GM12878 (cell line): ENCODE measurements at regions not wholly inside any gene's neighbourhood (a gene's known extent, or its start where the extent isn't known, plus 50 kb on each side); places are given as distances from the start of the nearest gene placed in this dataset.

ENCODE experiments used
- ATF7 ChIP-seq: fragments of 450-650 bp; IDR thresholded peaks from 2 replicates; pipeline ENCODE4 v1.6.1; 2016; ENCODE audit warnings: low read depth, mild to moderate bottlenecking
- BACH1 ChIP-seq: fragments of 450-650 bp; IDR thresholded peaks from 2 replicates; pipeline ENCODE4 v1.6.1; 2017; ENCODE audit warnings: mild to moderate bottlenecking, borderline replicate concordance
- CHD1 ChIP-seq: IDR thresholded peaks from 2 replicates; pipeline ENCODE4 v1.6.1; 2012; ENCODE audit warnings: low read depth, low read length, improper control_type of control experiment
- DPF2 ChIP-seq: fragments of 450-650 bp; IDR thresholded peaks from 2 replicates; pipeline ENCODE4 v1.6.1; 2017; ENCODE audit warnings: mild to moderate bottlenecking
- ESRRA ChIP-seq: IDR thresholded peaks from 2 replicates; pipeline ENCODE4 v1.6.1; 2012; ENCODE audit warnings: mild to moderate bottlenecking, low read length, improper control_type of control experiment
- FOS ChIP-seq: IDR thresholded peaks from 3 replicates; pipeline ENCODE4 v1.6.1; 2011; ENCODE audit warnings: borderline replicate concordance; ENCODE audit not compliant: insufficient read length; ENCODE audit errors: extremely low read depth
- IRF3 ChIP-seq: fragments of 450-650 bp; IDR thresholded peaks from 2 replicates; pipeline ENCODE4 v1.6.1; 2014; ENCODE audit warnings: mild to moderate bottlenecking
- NR2C1 ChIP-seq: fragments of 450-650 bp; IDR thresholded peaks from 2 replicates; pipeline ENCODE4 v1.6.1; 2017; ENCODE audit warnings: antibody characterized with exemption, mild to moderate bottlenecking, moderate library complexity
- PAX5 ChIP-seq: IDR thresholded peaks from 2 replicates; pipeline ENCODE4 v1.6.1; 2011; ENCODE audit warnings: low read depth, low read length, borderline replicate concordance
- POLR2AphosphoS5 ChIP-seq: IDR thresholded peaks from 2 replicates; pipeline ENCODE4 v1.6.1; 2011; ENCODE audit warnings: mild to moderate bottlenecking, low read length, inconsistent platforms
- RAD51 ChIP-seq: fragments of 450-650 bp; IDR thresholded peaks from 2 replicates; pipeline ENCODE4 v1.6.1; 2016; ENCODE audit warnings: moderate library complexity, mild to moderate bottlenecking, inconsistent platforms
- RCOR1 ChIP-seq: conservative IDR thresholded peaks from 2 replicates; pipeline ENCODE4 v1.6.1; 2012; ENCODE audit warnings: low read depth, low read length, improper control_type of control experiment
- SIN3A ChIP-seq: IDR thresholded peaks from 2 replicates; pipeline ENCODE4 v1.6.1; 2012; ENCODE audit warnings: low read depth, low read length, improper control_type of control experiment
- SMAD1 ChIP-seq: fragments of 450-650 bp; IDR thresholded peaks from 2 replicates; pipeline ENCODE4 v1.6.1; 2018; ENCODE audit warnings: mild to moderate bottlenecking, low read depth; ENCODE audit not compliant: partially characterized antibody
- SP1 ChIP-seq: IDR thresholded peaks from one replicate; pipeline ENCODE4 v1.6.1; 2011; ENCODE audit warnings: low read depth, low read length
- SPI1 ChIP-seq: IDR thresholded peaks from 2 replicates; pipeline ENCODE4 v1.6.1; 2011; ENCODE audit warnings: low read depth, mild to moderate bottlenecking, low read length, moderate library complexity, borderline replicate concordance; ENCODE audit not compliant: insufficient read depth
- STAT1 ChIP-seq: fragments of 450-650 bp; conservative IDR thresholded peaks from 2 replicates; pipeline ENCODE4 v1.6.1; 2014; ENCODE audit warnings: antibody characterized with exemption, mild to moderate bottlenecking
- SUPT20H ChIP-seq: IDR thresholded peaks from 2 replicates; pipeline ENCODE4 v1.6.1; 2011; ENCODE audit warnings: low read depth, mild to moderate bottlenecking, low read length, moderate library complexity, borderline replicate concordance; ENCODE audit not compliant: control insufficient read depth
- ZNF207 ChIP-seq: fragments of 450-650 bp; IDR thresholded peaks from 2 replicates; pipeline ENCODE4 v1.6.1; 2014; ENCODE audit warnings: antibody characterized with exemption, mild to moderate bottlenecking, borderline replicate concordance
- TF ChIP-seq, protein P1 (sequence below): fragments of 450-650 bp; IDR thresholded peaks from 2 replicates; pipeline ENCODE4 v1.6.1; 2018; ENCODE audit warnings: borderline replicate concordance, mild to moderate bottlenecking; ENCODE audit not compliant: partially characterized antibody
- TF ChIP-seq, protein P2 (sequence below): fragments of 450-650 bp; IDR thresholded peaks from 2 replicates; pipeline ENCODE4 v1.6.1; 2017; ENCODE audit warnings: mild to moderate bottlenecking
- TF ChIP-seq, protein P3 (sequence below): fragments of 450-650 bp; IDR thresholded peaks from 2 replicates; pipeline ENCODE4 v1.6.1; 2018; ENCODE audit warnings: mild to moderate bottlenecking, low read depth, moderate library complexity; ENCODE audit not compliant: partially characterized antibody

- TF ChIP-seq, protein P1, sequence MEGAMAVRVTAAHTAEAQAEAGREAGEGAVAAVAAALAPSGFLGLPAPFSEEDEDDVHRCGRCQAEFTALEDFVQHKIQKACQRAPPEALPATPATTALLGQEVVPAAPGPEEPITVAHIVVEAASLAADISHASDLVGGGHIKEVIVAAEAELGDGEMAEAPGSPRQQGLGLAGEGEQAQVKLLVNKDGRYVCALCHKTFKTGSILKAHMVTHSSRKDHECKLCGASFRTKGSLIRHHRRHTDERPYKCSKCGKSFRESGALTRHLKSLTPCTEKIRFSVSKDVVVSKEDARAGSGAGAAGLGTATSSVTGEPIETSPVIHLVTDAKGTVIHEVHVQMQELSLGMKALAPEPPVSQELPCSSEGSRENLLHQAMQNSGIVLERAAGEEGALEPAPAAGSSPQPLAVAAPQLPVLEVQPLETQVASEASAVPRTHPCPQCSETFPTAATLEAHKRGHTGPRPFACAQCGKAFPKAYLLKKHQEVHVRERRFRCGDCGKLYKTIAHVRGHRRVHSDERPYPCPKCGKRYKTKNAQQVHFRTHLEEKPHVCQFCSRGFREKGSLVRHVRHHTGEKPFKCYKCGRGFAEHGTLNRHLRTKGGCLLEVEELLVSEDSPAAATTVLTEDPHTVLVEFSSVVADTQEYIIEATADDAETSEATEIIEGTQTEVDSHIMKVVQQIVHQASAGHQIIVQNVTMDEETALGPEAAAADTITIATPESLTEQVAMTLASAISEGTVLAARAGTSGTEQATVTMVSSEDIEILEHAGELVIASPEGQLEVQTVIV, result no peak
- TF ChIP-seq SPI1 (peak; percentile 46; the same call in 1 of the 2 replicates), ESRRA (no peak), NR2C1 (no peak), STAT1 (no peak), IRF3 (no peak), CHD1 (no peak), FOS (no peak), POLR2AphosphoS5 (no peak), SIN3A (no peak), RCOR1 (no peak), DPF2 (no peak), PAX5 (no peak), RAD51 (no peak), SP1 (no peak), SUPT20H (no peak), SMAD1 (no peak), BACH1 (no peak), ATF7 (no peak), ZNF207 (no peak)
- TF ChIP-seq, protein P2, sequence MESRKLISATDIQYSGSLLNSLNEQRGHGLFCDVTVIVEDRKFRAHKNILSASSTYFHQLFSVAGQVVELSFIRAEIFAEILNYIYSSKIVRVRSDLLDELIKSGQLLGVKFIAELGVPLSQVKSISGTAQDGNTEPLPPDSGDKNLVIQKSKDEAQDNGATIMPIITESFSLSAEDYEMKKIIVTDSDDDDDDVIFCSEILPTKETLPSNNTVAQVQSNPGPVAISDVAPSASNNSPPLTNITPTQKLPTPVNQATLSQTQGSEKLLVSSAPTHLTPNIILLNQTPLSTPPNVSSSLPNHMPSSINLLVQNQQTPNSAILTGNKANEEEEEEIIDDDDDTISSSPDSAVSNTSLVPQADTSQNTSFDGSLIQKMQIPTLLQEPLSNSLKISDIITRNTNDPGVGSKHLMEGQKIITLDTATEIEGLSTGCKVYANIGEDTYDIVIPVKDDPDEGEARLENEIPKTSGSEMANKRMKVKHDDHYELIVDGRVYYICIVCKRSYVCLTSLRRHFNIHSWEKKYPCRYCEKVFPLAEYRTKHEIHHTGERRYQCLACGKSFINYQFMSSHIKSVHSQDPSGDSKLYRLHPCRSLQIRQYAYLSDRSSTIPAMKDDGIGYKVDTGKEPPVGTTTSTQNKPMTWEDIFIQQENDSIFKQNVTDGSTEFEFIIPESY, result no peak
- TF ChIP-seq, protein P3, sequence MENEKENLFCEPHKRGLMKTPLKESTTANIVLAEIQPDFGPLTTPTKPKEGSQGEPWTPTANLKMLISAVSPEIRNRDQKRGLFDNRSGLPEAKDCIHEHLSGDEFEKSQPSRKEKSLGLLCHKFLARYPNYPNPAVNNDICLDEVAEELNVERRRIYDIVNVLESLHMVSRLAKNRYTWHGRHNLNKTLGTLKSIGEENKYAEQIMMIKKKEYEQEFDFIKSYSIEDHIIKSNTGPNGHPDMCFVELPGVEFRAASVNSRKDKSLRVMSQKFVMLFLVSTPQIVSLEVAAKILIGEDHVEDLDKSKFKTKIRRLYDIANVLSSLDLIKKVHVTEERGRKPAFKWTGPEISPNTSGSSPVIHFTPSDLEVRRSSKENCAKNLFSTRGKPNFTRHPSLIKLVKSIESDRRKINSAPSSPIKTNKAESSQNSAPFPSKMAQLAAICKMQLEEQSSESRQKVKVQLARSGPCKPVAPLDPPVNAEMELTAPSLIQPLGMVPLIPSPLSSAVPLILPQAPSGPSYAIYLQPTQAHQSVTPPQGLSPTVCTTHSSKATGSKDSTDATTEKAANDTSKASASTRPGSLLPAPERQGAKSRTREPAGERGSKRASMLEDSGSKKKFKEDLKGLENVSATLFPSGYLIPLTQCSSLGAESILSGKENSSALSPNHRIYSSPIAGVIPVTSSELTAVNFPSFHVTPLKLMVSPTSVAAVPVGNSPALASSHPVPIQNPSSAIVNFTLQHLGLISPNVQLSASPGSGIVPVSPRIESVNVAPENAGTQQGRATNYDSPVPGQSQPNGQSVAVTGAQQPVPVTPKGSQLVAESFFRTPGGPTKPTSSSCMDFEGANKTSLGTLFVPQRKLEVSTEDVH, result no peak
Measured at GRCh38 chr10:43816351-43817321, 168.0 kb upstream of the ZNF32 start (continued).
